Parathyroid adenoma (tissue), 2 donors: ENCODE measurements at regions not wholly inside any gene's neighbourhood (a gene's known extent, or its start where the extent isn't known, plus 50 kb on each side); places are given as distances from the start of the nearest gene placed in this dataset.

Experiments used
- H2AFZ ChIP-seq: fragments of 300-600 bp; sonication (generic); one replicate; pipeline ENCODE4 v1.7.0; 2017; ENCODE audit warnings: antibody characterized with exemption, mild to moderate bottlenecking
- H3K27ac ChIP-seq: fragments of 300-600 bp; sonication (generic); one replicate; pipeline ENCODE4 v1.7.0; 2017
- H3K27me3 ChIP-seq: fragments of 300-600 bp; sonication (generic); one replicate; pipeline ENCODE4 v1.7.0; 2017; ENCODE audit warnings: low read length; ENCODE audit not compliant: control insufficient read depth, insufficient read depth
- H3K36me3 ChIP-seq: fragments of 300-600 bp; sonication (generic); one replicate; pipeline ENCODE4 v1.7.0; 2017; ENCODE audit warnings: low read length; ENCODE audit not compliant: control insufficient read depth, insufficient read depth
- H3K4me1 ChIP-seq: fragments of 300-600 bp; sonication (generic); one replicate; pipeline ENCODE4 v1.7.0; 2017; ENCODE audit warnings: control low read depth
- H3K4me2 ChIP-seq: fragments of 300-600 bp; sonication (generic); one replicate; pipeline ENCODE4 v1.7.0; 2017; ENCODE audit warnings: low read length
- H3K4me3 ChIP-seq: fragments of 300-600 bp; sonication (generic); one replicate; pipeline ENCODE4 v1.7.0; 2017; ENCODE audit warnings: low read depth, low read length
- H3K79me2 ChIP-seq: fragments of 300-600 bp; sonication (generic); one replicate; pipeline ENCODE4 v1.7.0; 2017; ENCODE audit warnings: control low read depth
- H3K9ac ChIP-seq: fragments of 300-600 bp; sonication (generic); one replicate; pipeline ENCODE4 v1.7.0; 2017; ENCODE audit warnings: mild to moderate bottlenecking
- H3K9me3 ChIP-seq: fragments of 300-600 bp; sonication (generic); one replicate; pipeline ENCODE4 v1.7.0; 2017; ENCODE audit warnings: low read length; ENCODE audit not compliant: control insufficient read depth
- CTCF ChIP-seq: fragments of 300-600 bp; sonication (generic); IDR thresholded peaks from one replicate; pipeline ENCODE4 v1.7.0; 2017; ENCODE audit warnings: antibody characterized with exemption, mild to moderate bottlenecking
- donor health status: primary hyperparathyroidism.

GRCh38 chr7:119177863-119178262 lies 953.4 kb downstream of the ANKRD7 start:
- Histone ChIP-seq H3K9me3 (no peaks in the 10 kb centered on the region), H2AFZ (no peak overlapping the region), H3K4me3 (no peak overlapping the region), H3K4me1 (no peaks in the 10 kb centered on the region), H3K27me3 (no peaks in the 10 kb centered on the region), H3K36me3 (no peaks in the 10 kb centered on the region), H3K27ac (no peak overlapping the region), H3K79me2 (no peaks in the 10 kb centered on the region), H3K4me2 (no peak overlapping the region), H3K9ac (no peak overlapping the region)
- TF ChIP-seq CTCF, result no peak

GRCh38 chr7:119184124-119184788 lies 959.8 kb downstream of the ANKRD7 start:
- Histone ChIP-seq H3K4me2 (no peak overlapping the region), H3K9me3 (no peaks in the 10 kb centered on the region), H3K27ac (no peak overlapping the region), H3K27me3 (no peaks in the 10 kb centered on the region), H3K36me3 (no peaks in the 10 kb centered on the region), H3K4me1 (no peaks in the 10 kb centered on the region), H3K4me3 (no peak overlapping the region), H3K79me2 (no peaks in the 10 kb centered on the region), H3K9ac (no peak overlapping the region), H2AFZ (no peak overlapping the region)
- no peak for TF ChIP-seq CTCF

GRCh38 chr7:119196183-119196582 lies 971.7 kb downstream of the ANKRD7 start:
- Histone ChIP-seq H3K36me3 (no peaks in the 10 kb centered on the region), H3K4me2 (no peak overlapping the region), H3K9ac (no peak overlapping the region), H3K4me1 (no peaks in the 10 kb centered on the region), H3K27me3 (no peaks in the 10 kb centered on the region), H2AFZ (no peak overlapping the region), H3K79me2 (no peaks in the 10 kb centered on the region), H3K9me3 (no peaks in the 10 kb centered on the region), H3K4me3 (no peak overlapping the region), H3K27ac (no peak overlapping the region)
- TF ChIP-seq CTCF, result no peak

GRCh38 chr7:119197172-119197876 lies 972.8 kb downstream of the ANKRD7 start:
- H3K4me2 ChIP-seq, result no peak overlapping the region
- no peak overlapping the region for H3K4me3 ChIP-seq
- no peak overlapping the region for H2AFZ ChIP-seq
- no peaks in the 10 kb centered on the region for H3K27me3 ChIP-seq
- H3K9ac ChIP-seq, result no peak overlapping the region
- no peaks in the 10 kb centered on the region for H3K79me2 ChIP-seq
- H3K27ac ChIP-seq, result no peak overlapping the region
- no peaks in the 10 kb centered on the region for H3K4me1 ChIP-seq
- no peaks in the 10 kb centered on the region for H3K36me3 ChIP-seq
- no peaks in the 10 kb centered on the region for H3K9me3 ChIP-seq
- TF ChIP-seq CTCF, result no peak
